H1 (cell line): ENCODE measurements at regions not wholly inside any gene's neighbourhood (a gene's known extent, or its start where the extent isn't known, plus 50 kb on each side); places are given as distances from the start of the nearest gene placed in this dataset.

ENCODE experiments used
- CTCF ChIA-PET: fragments of 300-600 bp; sonication (Branson Sonifier 250); formaldehyde crosslinking; loops from one replicate; lab custom pipeline; 2021; ENCODE audit not compliant: partially characterized antibody; lab: Charles Lee
- POLR2A ChIA-PET: fragments of 300-600 bp; sonication (Branson Sonifier 250); formaldehyde crosslinking; loops from one replicate; lab custom pipeline; 2021; ENCODE audit warnings: inconsistent platforms; ENCODE audit not compliant: partially characterized antibody; lab: Charles Lee
- DNase-seq, 2 experiments: peaks; one replicate each; pipeline versions ENCODE4 v3.0.0 to v3.0.0-alpha.2; 2010 to 2022; ENCODE audit warnings: low spot score in 2 of 2, low read depth in 1 of 2, mixed read lengths in 1 of 2
- FAIRE-seq: peaks from 2 replicates; lab custom pipeline; 2011; peaks lifted over from hg19 to GRCh38; lab: Jason Lieb, UNC
- H2AFZ ChIP-seq: 2 replicates; pipeline ENCODE4 v1.8.1; 2012; ENCODE audit warnings: low read length, inconsistent platforms
- H2AK5ac ChIP-seq: 2 replicates; pipeline ENCODE4 v1.6.1; 2013; ENCODE audit warnings: low read depth, low read length
- H2BK120ac ChIP-seq: replicated peaks from 2 replicates; pipeline ENCODE3; 2013; ENCODE audit warnings: low read depth, low read length, inconsistent platforms
- H2BK12ac ChIP-seq: 2 replicates; pipeline ENCODE4 v1.6.1; 2013; ENCODE audit warnings: low read depth, low read length
- H2BK15ac ChIP-seq: 2 replicates; pipeline ENCODE4 v1.6.1; 2013; ENCODE audit warnings: low read length
- H2BK20ac ChIP-seq: 2 replicates; pipeline ENCODE4 v1.6.1; 2013; ENCODE audit warnings: low read length
- H2BK5ac ChIP-seq: 2 replicates; pipeline ENCODE4 v1.6.1; 2013; ENCODE audit warnings: low read depth, low read length
- H3K14ac ChIP-seq: 2 replicates; pipeline ENCODE4 v1.6.1; 2013; ENCODE audit warnings: inconsistent platforms; ENCODE audit not compliant: insufficient read length
- H3K18ac ChIP-seq: 2 replicates; pipeline ENCODE4 v1.6.1; 2013; ENCODE audit warnings: low read length; ENCODE audit errors: extremely low read depth
- H3K23ac ChIP-seq: 2 replicates; pipeline ENCODE4 v1.6.1; 2013; ENCODE audit warnings: inconsistent platforms; ENCODE audit not compliant: insufficient read length
- H3K23me2 ChIP-seq: 2 replicates; pipeline ENCODE4 v1.6.1; 2013; ENCODE audit warnings: low read depth, low read length
- H3K27ac ChIP-seq: 2 replicates; pipeline ENCODE4 v1.6.1; 2011; ENCODE audit warnings: low read depth, low read length, inconsistent platforms
- H3K27me3 ChIP-seq, 4 experiments: replicated peaks in 1 of 4; 1 replicate in 1 of 4; 2 replicates in 3 of 4; pipeline versions ENCODE4 v1.6.1 to v1.8.1; 2011 to 2013; ENCODE audit warnings: low read length in 3 of 4, mild to moderate bottlenecking in 3 of 4, inconsistent platforms in 2 of 4, mixed read lengths in 2 of 4, moderate library complexity in 1 of 4; ENCODE audit not compliant: control insufficient read depth in 3 of 4, insufficient read depth in 3 of 4; ENCODE audit errors: extremely low read depth in 1 of 4
- H3K36me3 ChIP-seq, 4 experiments: 2 replicates each; pipeline versions ENCODE4 v1.6.1 to v1.8.1; 2011 to 2013; ENCODE audit warnings: mild to moderate bottlenecking in 4 of 4, low read length in 3 of 4, moderate library complexity in 2 of 4, control low read depth in 1 of 4, inconsistent platforms in 1 of 4; ENCODE audit not compliant: insufficient read depth in 4 of 4, control insufficient read depth in 2 of 4
- H3K4ac ChIP-seq: replicated peaks from 2 replicates; pipeline ENCODE3; 2013; ENCODE audit warnings: low read length, low read depth, mixed read lengths, inconsistent platforms; ENCODE audit not compliant: insufficient read length
- H3K4me1 ChIP-seq, 4 experiments: replicated peaks in 1 of 4; 1 replicate in 1 of 4; 2 replicates in 3 of 4; pipeline versions ENCODE4 v1.6.1 to v1.8.1; 2011 to 2013; ENCODE audit warnings: low read length in 3 of 4, inconsistent platforms in 2 of 4, mixed read lengths in 1 of 4; ENCODE audit not compliant: insufficient read depth in 4 of 4, control insufficient read depth in 3 of 4
- H3K4me2 ChIP-seq, 2 experiments: 2 replicates each; pipeline versions ENCODE4 v1.6.1 to v1.8.1; 2011 to 2013; ENCODE audit warnings: low read depth in 2 of 2, low read length in 2 of 2, control low read depth in 1 of 2, inconsistent platforms in 1 of 2, mild to moderate bottlenecking in 1 of 2; ENCODE audit not compliant: insufficient read depth in 1 of 2
- H3K4me3 ChIP-seq, 4 experiments: fragments of 200-600, 300-600 bp in 1 of 4; sonication (generic), shearing (Covaris generic), sonication (Bioruptor Twin) in 1 of 4; 2 replicates each; pipeline versions ENCODE4 v1.5.1 to v1.8.1; 2011 to 2016; ENCODE audit warnings: low read length in 4 of 4, low read depth in 3 of 4, control low read depth in 2 of 4, inconsistent platforms in 2 of 4, mild to moderate bottlenecking in 2 of 4, mixed read lengths in 1 of 4, moderate library complexity in 1 of 4; ENCODE audit not compliant: insufficient read depth in 2 of 4; ENCODE audit errors: extremely low read depth in 1 of 4
- H3K56ac ChIP-seq: replicated peaks from 2 replicates; pipeline ENCODE3; 2013; ENCODE audit warnings: low read depth, mild to moderate bottlenecking, mixed read lengths, low read length, inconsistent platforms; ENCODE audit not compliant: insufficient read length
- H3K79me1 ChIP-seq: 2 replicates; pipeline ENCODE4 v1.6.1; 2013; ENCODE audit warnings: low read depth, low read length, control low read depth
- H3K79me2 ChIP-seq, 2 experiments: 2 replicates each; pipeline versions ENCODE4 v1.6.1 to v1.8.1; 2012 to 2013; ENCODE audit warnings: low read length in 2 of 2, mild to moderate bottlenecking in 2 of 2, inconsistent platforms in 1 of 2; ENCODE audit not compliant: insufficient read depth in 2 of 2, control insufficient read depth in 1 of 2
- H3K9ac ChIP-seq, 4 experiments: replicated peaks in 1 of 4; 1 replicate in 1 of 4; 2 replicates in 3 of 4; pipeline versions ENCODE4 v1.6.1 to v1.8.1; 2011 to 2013; ENCODE audit warnings: low read depth in 3 of 4, low read length in 3 of 4, control low read depth in 2 of 4, mild to moderate bottlenecking in 2 of 4, moderate library complexity in 2 of 4, inconsistent platforms in 1 of 4; ENCODE audit errors: extremely low read depth in 1 of 4
- H3K9me3 ChIP-seq, 2 experiments: 2 replicates each; pipeline versions ENCODE4 v1.6.1 to v1.8.1; 2012 to 2013; ENCODE audit warnings: mild to moderate bottlenecking in 2 of 2, moderate library complexity in 2 of 2, control low read depth in 1 of 2, inconsistent platforms in 1 of 2, low read depth in 1 of 2, low read length in 1 of 2, mixed read lengths in 1 of 2; ENCODE audit not compliant: insufficient read depth in 2 of 2
- H4K20me1 ChIP-seq, 2 experiments: replicated peaks in 1 of 2; 2 replicates each; pipeline versions ENCODE3 to v1.8.1; 2011 to 2013; ENCODE audit warnings: inconsistent platforms in 2 of 2, low read length in 2 of 2, mild to moderate bottlenecking in 1 of 2; ENCODE audit not compliant: insufficient read depth in 2 of 2, control insufficient read depth in 1 of 2
- H4K5ac ChIP-seq: 2 replicates; pipeline ENCODE4 v1.6.1; 2013; ENCODE audit warnings: low read length, low read depth, mixed read lengths, inconsistent platforms; ENCODE audit not compliant: insufficient read length
- H4K8ac ChIP-seq: 2 replicates; pipeline ENCODE4 v1.8.0; 2013; ENCODE audit warnings: mild to moderate bottlenecking, moderate library complexity, low read length, inconsistent platforms; ENCODE audit not compliant: insufficient read depth; ENCODE audit errors: extremely low read depth
- H4K91ac ChIP-seq: replicated peaks from 2 replicates; pipeline ENCODE3; 2013; ENCODE audit warnings: low read length, mixed read lengths, inconsistent platforms; ENCODE audit not compliant: insufficient read length
- ATF2 ChIP-seq: IDR thresholded peaks from 2 replicates; pipeline ENCODE4 v1.6.1; 2012; ENCODE audit warnings: low read length, inconsistent platforms
- ATF3 ChIP-seq: IDR thresholded peaks from 2 replicates; pipeline ENCODE4 v1.6.1; 2011; ENCODE audit warnings: low read depth, mild to moderate bottlenecking, low read length; ENCODE audit not compliant: insufficient read depth
- CBX5 ChIP-seq: fragments of 300-800, 300-1000 bp; sonication (generic); IDR thresholded peaks from 2 replicates; pipeline ENCODE4 v1.7.1; 2016; ENCODE audit warnings: antibody characterized with exemption, low read length, low read depth
- CEBPB ChIP-seq: IDR thresholded peaks from 2 replicates; pipeline ENCODE4 v1.6.1; 2012; ENCODE audit warnings: low read depth, low read length
- CHD1 ChIP-seq: IDR thresholded peaks from 2 replicates; pipeline ENCODE4 v1.6.1; 2012; ENCODE audit warnings: low read depth, low read length, improper control_type of control experiment
- EGR1 ChIP-seq: IDR thresholded peaks from 2 replicates; pipeline ENCODE4 v1.6.1; 2011; ENCODE audit warnings: low read depth, low read length, borderline replicate concordance
- GABPA ChIP-seq: IDR thresholded peaks from 2 replicates; pipeline ENCODE4 v1.6.1; 2011; ENCODE audit warnings: mild to moderate bottlenecking, low read length, moderate library complexity, borderline replicate concordance; ENCODE audit not compliant: insufficient read depth
- GTF2F1 ChIP-seq: IDR thresholded peaks from 2 replicates; pipeline ENCODE4 v1.6.1; 2012; ENCODE audit warnings: low read depth, low read length, improper control_type of control experiment, borderline replicate concordance
- KDM1A ChIP-seq: fragments of 200-600, 300-600 bp; sonication (generic); IDR thresholded peaks from 2 replicates; pipeline ENCODE4 v1.7.1; 2016; ENCODE audit warnings: mild to moderate bottlenecking, low read length, borderline replicate concordance
- POLR2AphosphoS5 ChIP-seq: IDR thresholded peaks from 2 replicates; pipeline ENCODE4 v1.6.1; 2011; ENCODE audit warnings: low read depth, low read length
- RFX5 ChIP-seq: IDR thresholded peaks from 2 replicates; pipeline ENCODE4 v1.6.1; 2011; ENCODE audit warnings: low read depth, low read length, improper control_type of control experiment, borderline replicate concordance
- TCF12 ChIP-seq: IDR thresholded peaks from 2 replicates; pipeline ENCODE4 v1.6.1; 2011; ENCODE audit warnings: low read depth, mild to moderate bottlenecking, low read length
- ZNF274 ChIP-seq: IDR thresholded peaks from 2 replicates; pipeline ENCODE4 v1.7.0; 2012; ENCODE audit warnings: low read length, borderline replicate concordance; ENCODE audit errors: extremely low read depth
- WGBS, 2 experiments: shearing (Covaris generic) in 1 of 2; methylation state at CpG; one replicate each; pipeline versions ENCODE4 v1.1.6 to v1.1.7; 2013 to 2015; ENCODE audit warnings: low lambda C conversion rate in 2 of 2, mixed read lengths in 2 of 2, inconsistent platforms in 1 of 2, low coverage in 1 of 2, missing lambda C conversion rate in 1 of 2; ENCODE audit not compliant: insufficient replicate concordance in 2 of 2, insufficient coverage in 1 of 2, insufficient read length in 1 of 2; ENCODE audit errors: extremely low coverage in 1 of 2, missing lambda C conversion rate in 1 of 2; 5-methylcytosine and 5-hydroxymethylcytosine counted together

- Histone ChIP-seq H3K14ac (no peak overlapping the region), H3K79me1 (no peaks in the 10 kb centered on the region), H3K27me3 (no peaks in the 10 kb centered on the region), H2AK5ac (no peak overlapping the region), H2BK120ac (no peak overlapping the region), H3K23ac (no peak overlapping the region), H4K5ac (no peak overlapping the region), H3K56ac (no peak overlapping the region), H2BK12ac (no peak overlapping the region), H3K9ac (no peak overlapping the region), H4K8ac (no peak overlapping the region), H3K4me1 (no peaks in the 10 kb centered on the region), H2BK20ac (no peak overlapping the region), H3K27ac (no peak overlapping the region), H3K23me2 (no peaks in the 10 kb centered on the region), H2BK5ac (no peak overlapping the region), H3K9me3 (no peaks in the 10 kb centered on the region), H4K91ac (no peak overlapping the region), H4K20me1 (no peaks in the 10 kb centered on the region), H2AFZ (no peak overlapping the region), H3K36me3 (no peaks in the 10 kb centered on the region), H3K4ac (no peak overlapping the region), H3K4me3 (no peak overlapping the region), H3K18ac (no peak overlapping the region), H3K4me2 (no peak overlapping the region), H2BK15ac (no peak overlapping the region), H3K79me2 (no peaks in the 10 kb centered on the region)
- CTCF ChIA-PET: interaction anchor here (1.3 to 5.0 kb wide), 2 partner anchors 15 to 16 kb away, joined by 4 to 27 read pairs; no protein-coding TSS in a partner anchor
- no peak for DNase-seq
- POLR2A ChIA-PET: no interaction called here
- WGBS, 2 experiments: 91% methylated on average over 3 of the region's 3 CpGs; no CpG with 5 or more reads in 1 of the 2 experiments
- no peak for FAIRE-seq
- no peak for TF ChIP-seq CHD1
- TF ChIP-seq CEBPB: no peak
- TF ChIP-seq TCF12: no peak
- TF ChIP-seq GABPA: no peak
- no peak for TF ChIP-seq KDM1A
- TF ChIP-seq POLR2AphosphoS5: no peak
- TF ChIP-seq ZNF274: no peak
- TF ChIP-seq ATF3: no peak
- no peak for TF ChIP-seq EGR1
- no peak for TF ChIP-seq GTF2F1
- TF ChIP-seq ATF2: no peak
- no peak for TF ChIP-seq CBX5
- no peak for TF ChIP-seq RFX5
These were observed 159.3 kb upstream of the PRICKLE2 start for GRCh38 chr3:64384561-64384960.
